ENCODE measurements at regions not wholly inside any gene's neighbourhood (a gene's known extent, or its start where the extent isn't known, plus 50 kb on each side); places are given as distances from the start of the nearest gene placed in this dataset.

DNA sequence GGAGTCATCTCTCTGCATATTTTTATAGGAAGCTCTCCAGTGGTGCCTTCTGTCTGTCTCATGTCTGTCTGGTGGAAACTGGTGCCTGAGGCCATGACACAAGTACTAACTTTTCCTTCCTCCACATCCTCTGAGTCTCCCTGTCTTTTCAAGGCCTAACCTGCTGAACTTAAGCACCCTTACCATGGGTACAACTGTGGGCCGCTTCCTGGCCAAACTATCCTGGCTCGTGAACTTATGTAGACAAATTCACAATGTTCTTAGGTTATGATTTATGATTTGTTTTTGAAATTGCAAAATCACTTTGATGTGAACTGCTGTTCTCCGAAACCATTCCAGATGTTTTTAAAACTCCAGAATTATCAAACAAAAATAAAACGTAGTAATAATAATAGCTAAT, 804.5 kb upstream of the POU3F3 start:
- no peak for TF ChIP-seq EZH2phosphoT487 (IDR thresholded peaks at IDR 0.05; ENCODE audit: low read length)
- TF ChIP-seq, protein P1, sequence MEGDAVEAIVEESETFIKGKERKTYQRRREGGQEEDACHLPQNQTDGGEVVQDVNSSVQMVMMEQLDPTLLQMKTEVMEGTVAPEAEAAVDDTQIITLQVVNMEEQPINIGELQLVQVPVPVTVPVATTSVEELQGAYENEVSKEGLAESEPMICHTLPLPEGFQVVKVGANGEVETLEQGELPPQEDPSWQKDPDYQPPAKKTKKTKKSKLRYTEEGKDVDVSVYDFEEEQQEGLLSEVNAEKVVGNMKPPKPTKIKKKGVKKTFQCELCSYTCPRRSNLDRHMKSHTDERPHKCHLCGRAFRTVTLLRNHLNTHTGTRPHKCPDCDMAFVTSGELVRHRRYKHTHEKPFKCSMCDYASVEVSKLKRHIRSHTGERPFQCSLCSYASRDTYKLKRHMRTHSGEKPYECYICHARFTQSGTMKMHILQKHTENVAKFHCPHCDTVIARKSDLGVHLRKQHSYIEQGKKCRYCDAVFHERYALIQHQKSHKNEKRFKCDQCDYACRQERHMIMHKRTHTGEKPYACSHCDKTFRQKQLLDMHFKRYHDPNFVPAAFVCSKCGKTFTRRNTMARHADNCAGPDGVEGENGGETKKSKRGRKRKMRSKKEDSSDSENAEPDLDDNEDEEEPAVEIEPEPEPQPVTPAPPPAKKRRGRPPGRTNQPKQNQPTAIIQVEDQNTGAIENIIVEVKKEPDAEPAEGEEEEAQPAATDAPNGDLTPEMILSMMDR (IDR thresholded peaks at IDR 0.05; ENCODE audit: low read length): no peak

All from MM.1S (cell line).